ENCODE measurements at regions not wholly inside any gene's neighbourhood (a gene's known extent, or its start where the extent isn't known, plus 50 kb on each side); places are given as distances from the start of the nearest gene placed in this dataset.

GRCh38 chr20:17867131-17867925 is 101.3 kb downstream of the SNX5 start:
- TF ChIP-seq CTCF (IDR thresholded peaks at IDR 0.05; ENCODE audit: low read depth, low read length) (no peak), POLR2A (IDR thresholded peaks at IDR 0.05; ENCODE audit: extremely low read depth, insufficient read length) (no peak), MAX (IDR thresholded peaks at IDR 0.05; ENCODE audit: low read depth, low read length) (no peak), MYC (IDR thresholded peaks at IDR 0.05; ENCODE audit: low read depth, low read length) (no peak)
